DND-41 (cell line): ENCODE measurements at regions not wholly inside any gene's neighbourhood (a gene's known extent, or its start where the extent isn't known, plus 50 kb on each side); places are given as distances from the start of the nearest gene placed in this dataset.

Experiments
- ATAC-seq: fragments of 200-7000 bp; cut with Tn5 transposase; 3 replicates; pipeline ENCODE4 v1.9.1; 2021; ENCODE audit warnings: low read depth; ENCODE audit not compliant: insufficient read depth
- DNase-seq: peaks from one replicate; pipeline ENCODE4 v3.0.0-alpha.2; 2020
- H2AFZ ChIP-seq: 2 replicates; pipeline ENCODE4 v1.6.0; 2012; ENCODE audit warnings: low read depth, low read length
- H3K27ac ChIP-seq: 2 replicates; pipeline ENCODE4 v1.5.1; 2012; ENCODE audit warnings: low read length, inconsistent platforms
- H3K27me3 ChIP-seq: fragments of 200-600 bp; sonication (generic); 2 replicates; pipeline ENCODE4 v1.6.0; 2012; ENCODE audit warnings: low read length, mild to moderate bottlenecking, inconsistent platforms; ENCODE audit not compliant: insufficient read depth, poor library complexity
- H3K36me3 ChIP-seq: 2 replicates; pipeline ENCODE4 v1.5.1; 2012; ENCODE audit warnings: low read length, inconsistent platforms; ENCODE audit not compliant: insufficient read depth
- H3K4me1 ChIP-seq: 2 replicates; pipeline ENCODE4 v1.5.1; 2012; ENCODE audit warnings: mild to moderate bottlenecking, low read length; ENCODE audit not compliant: insufficient read depth
- H3K4me2 ChIP-seq: 2 replicates; pipeline ENCODE4 v1.6.0; 2012; ENCODE audit warnings: mild to moderate bottlenecking, moderate library complexity, low read length, inconsistent platforms; ENCODE audit not compliant: insufficient read depth
- H3K4me3 ChIP-seq, 2 experiments: fragments of 200-600 bp in 1 of 2; shearing (Covaris generic) in 1 of 2; 2 replicates each; pipeline ENCODE4 v1.5.1; 2012 to 2016; ENCODE audit warnings: inconsistent platforms in 2 of 2, low read length in 2 of 2, mild to moderate bottlenecking in 2 of 2, low read depth in 1 of 2, moderate library complexity in 1 of 2
- H3K79me2 ChIP-seq: 2 replicates; pipeline ENCODE4 v1.6.0; 2012; ENCODE audit warnings: low read length, inconsistent platforms; ENCODE audit not compliant: insufficient read depth
- H3K9ac ChIP-seq: 2 replicates; pipeline ENCODE4 v1.6.0; 2012; ENCODE audit warnings: low read depth, mild to moderate bottlenecking, inconsistent platforms, low read length, moderate library complexity
- H3K9me3 ChIP-seq: 2 replicates; pipeline ENCODE4 v1.5.1; 2012; ENCODE audit warnings: low read length, moderate library complexity, mild to moderate bottlenecking, inconsistent platforms; ENCODE audit not compliant: insufficient read depth, severe bottlenecking
- H4K20me1 ChIP-seq: 2 replicates; pipeline ENCODE4 v1.6.0; 2012; ENCODE audit warnings: low read length; ENCODE audit not compliant: insufficient read depth
- EZH2 ChIP-seq: IDR thresholded peaks from 3 replicates; pipeline ENCODE4 v1.6.1; 2012; ENCODE audit warnings: borderline replicate concordance, low read depth, mild to moderate bottlenecking, moderate library complexity, low read length, inconsistent platforms; ENCODE audit not compliant: severe bottlenecking
- TF ChIP-seq, protein P1 (sequence below): IDR thresholded peaks from 2 replicates; pipeline ENCODE4 v1.5.1; 2012; ENCODE audit warnings: borderline replicate concordance, low read length, moderate library complexity, mild to moderate bottlenecking; ENCODE audit not compliant: poor library complexity, severe bottlenecking; ENCODE audit errors: extremely low read depth

GRCh38 chr11:134561331-134561720, 149.3 kb upstream of the B3GAT1 start:
- Histone ChIP-seq H3K4me2 (peak overlapping the region; percentile 62), H2AFZ (no peak overlapping the region), H3K4me1 (peaks cover 41% of the 10 kb centered on the region), H3K9ac (peak overlapping the region; percentile 19), H3K9me3 (no peaks in the 10 kb centered on the region), H3K4me3 (no peak overlapping the region), H3K79me2 (no peaks in the 10 kb centered on the region), H3K27me3 (no peaks in the 10 kb centered on the region), H4K20me1 (no peaks in the 10 kb centered on the region), H3K36me3 (no peaks in the 10 kb centered on the region), H3K27ac (peak overlapping the region; percentile 76)
- no peak for TF ChIP-seq EZH2
- TF ChIP-seq, protein P1, sequence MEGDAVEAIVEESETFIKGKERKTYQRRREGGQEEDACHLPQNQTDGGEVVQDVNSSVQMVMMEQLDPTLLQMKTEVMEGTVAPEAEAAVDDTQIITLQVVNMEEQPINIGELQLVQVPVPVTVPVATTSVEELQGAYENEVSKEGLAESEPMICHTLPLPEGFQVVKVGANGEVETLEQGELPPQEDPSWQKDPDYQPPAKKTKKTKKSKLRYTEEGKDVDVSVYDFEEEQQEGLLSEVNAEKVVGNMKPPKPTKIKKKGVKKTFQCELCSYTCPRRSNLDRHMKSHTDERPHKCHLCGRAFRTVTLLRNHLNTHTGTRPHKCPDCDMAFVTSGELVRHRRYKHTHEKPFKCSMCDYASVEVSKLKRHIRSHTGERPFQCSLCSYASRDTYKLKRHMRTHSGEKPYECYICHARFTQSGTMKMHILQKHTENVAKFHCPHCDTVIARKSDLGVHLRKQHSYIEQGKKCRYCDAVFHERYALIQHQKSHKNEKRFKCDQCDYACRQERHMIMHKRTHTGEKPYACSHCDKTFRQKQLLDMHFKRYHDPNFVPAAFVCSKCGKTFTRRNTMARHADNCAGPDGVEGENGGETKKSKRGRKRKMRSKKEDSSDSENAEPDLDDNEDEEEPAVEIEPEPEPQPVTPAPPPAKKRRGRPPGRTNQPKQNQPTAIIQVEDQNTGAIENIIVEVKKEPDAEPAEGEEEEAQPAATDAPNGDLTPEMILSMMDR, result peak; percentile 2
- ATAC-seq, result no peak
- no peak for DNase-seq

DNA sequence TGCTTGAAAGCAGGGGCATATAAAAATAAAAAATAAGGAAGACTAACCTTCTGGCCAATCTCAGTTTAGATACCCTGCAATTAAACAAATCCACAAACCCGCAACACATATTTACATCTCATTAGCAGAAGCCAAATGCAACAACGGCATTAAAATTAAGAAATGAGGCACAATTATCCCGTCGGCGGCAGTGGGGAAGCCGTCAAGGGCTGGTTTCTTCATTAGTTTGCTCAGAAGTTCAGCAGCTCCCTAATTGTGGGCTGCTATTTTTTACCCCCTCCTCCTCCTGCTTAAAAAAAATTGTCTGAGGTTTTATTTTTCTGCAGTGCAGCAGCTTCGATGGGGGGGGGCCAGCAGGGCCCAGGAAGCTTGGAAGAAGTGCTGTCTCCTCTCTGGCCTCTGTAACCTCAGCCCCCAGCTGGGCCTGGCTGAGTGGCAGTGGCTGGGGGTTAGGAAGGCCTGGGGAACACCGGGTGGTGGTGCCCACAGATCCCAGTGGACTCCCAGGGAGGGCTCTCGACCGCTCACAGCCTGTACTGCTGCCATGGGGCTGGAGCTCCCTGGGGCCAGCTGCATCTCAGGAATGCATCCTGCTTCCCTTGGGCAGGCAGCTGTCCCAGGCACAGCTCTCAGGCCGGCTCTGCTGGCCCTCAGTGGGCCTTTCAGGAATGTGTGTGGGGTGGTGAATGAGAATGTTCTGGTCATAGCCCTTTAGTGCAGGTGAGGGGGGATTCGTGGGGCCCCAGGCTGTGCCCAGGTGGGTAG, 148.7 kb upstream of the B3GAT1 start:
- Histone ChIP-seq H3K27me3 (no peaks in the 10 kb centered on the region), H3K27ac (peak overlapping the region; percentile 87), H4K20me1 (no peaks in the 10 kb centered on the region), H3K79me2 (no peaks in the 10 kb centered on the region), H3K4me2 (peak overlapping the region; percentile 62), H3K9me3 (no peaks in the 10 kb centered on the region), H3K36me3 (no peaks in the 10 kb centered on the region), H3K4me3 (peak overlapping the region in 1 of 2 experiments; percentile 41; a peak in 1 of 4 replicates), H3K4me1 (peaks cover 41% of the 10 kb centered on the region), H2AFZ (no peak overlapping the region), H3K9ac (peak overlapping the region; percentile 43)
- DNase-seq (peak; percentile 87), ATAC-seq (peak; percentile 77)
- TF ChIP-seq, protein P1, result no peak
- no peak for TF ChIP-seq EZH2

GRCh38 chr11:134560066-134560465, 148.0 kb upstream of the B3GAT1 start:
- no peaks in the 10 kb centered on the region for H3K79me2 ChIP-seq
- H3K9ac ChIP-seq, result peak overlapping the region; percentile 43
- ATAC-seq (peak; percentile 72), DNase-seq (peak; percentile 85)
- no peaks in the 10 kb centered on the region for H3K9me3 ChIP-seq
- no peaks in the 10 kb centered on the region for H3K36me3 ChIP-seq
- peak overlapping the region in 1 of 2 experiments; percentile 41; a peak in 2 of 4 replicates for H3K4me3 ChIP-seq
- 0 out of 2 replicates have a peak overlapping the region, but pooled peaks have one; percentile 2 for H2AFZ ChIP-seq
- H4K20me1 ChIP-seq, result no peaks in the 10 kb centered on the region
- peak overlapping the region; percentile 62 for H3K4me2 ChIP-seq
- TF ChIP-seq, protein P1, result no peak
- no peak for TF ChIP-seq EZH2
- peak overlapping the region; percentile 87 for H3K27ac ChIP-seq
- H3K27me3 ChIP-seq, result no peaks in the 10 kb centered on the region
- peaks cover 41% of the 10 kb centered on the region for H3K4me1 ChIP-seq
